HCT116 (cell line): ENCODE measurements at regions not wholly inside any gene's neighbourhood (a gene's known extent, or its start where the extent isn't known, plus 50 kb on each side); places are given as distances from the start of the nearest gene placed in this dataset.
A peak's percentile ranks its signal among the peaks of the same experiment; 100 is the strongest.

ENCODE experiments used
- ATAC-seq: fragments of 200-7000 bp; cut with Tn5 transposase; 2 replicates; pipeline ENCODE4 v1.9.1; 2020; ENCODE audit warnings: mild to moderate bottlenecking, moderate library complexity
- BruUV-seq: library from RNA; stranded (reverse); fragments of 400-500 nt; replicated peaks from 2 replicates; lab custom pipeline; 2021; lab: Mats Ljungman, UMichigan
- CTCF ChIA-PET: fragments of 300-600 bp; sonication (Branson Sonifier 250); formaldehyde crosslinking; loops from one replicate; lab custom pipeline; 2021; ENCODE audit warnings: antibody characterized with exemption; lab: Charles Lee
- POLR2A ChIA-PET: fragments of 300-600, 350-600 bp; sonication (Branson Sonifier 250); formaldehyde crosslinking; loops from one replicate; lab custom pipeline; 2021; ENCODE audit warnings: antibody characterized with exemption; lab: Charles Lee
- RAD21 ChIA-PET, 2 experiments: fragments of 300-600 bp; sonication (Branson Sonifier 250); formaldehyde crosslinking; loops; one replicate each; lab custom pipeline; 2023; ENCODE audit warnings: low total read pairs in 2 of 2; ENCODE audit not compliant: uncharacterized antibody in 2 of 2, unreplicated experiment in 2 of 2, low non-redundant PET in 1 of 2; lab: Charles Lee
- DNase-seq: peaks from one replicate; pipeline ENCODE4 v3.0.0-alpha.2; 2010; ENCODE audit warnings: low read depth, low spot score
- H2AFZ ChIP-seq: fragments of 200-600 bp; shearing (Covaris generic), sonication (generic); 2 replicates; pipeline ENCODE4 v1.6.1; 2017; ENCODE audit warnings: low read depth, mixed run types, mixed read lengths, antibody characterized with exemption, low read length; ENCODE audit not compliant: poor library complexity, severe bottlenecking
- H3K27ac ChIP-seq: 2 replicates; pipeline ENCODE4 v1.5.1; 2012; ENCODE audit warnings: low read depth, low read length
- H3K27me3 ChIP-seq: fragments of 200-600 bp; sonication (generic); 2 replicates; pipeline ENCODE4 v1.6.1; 2016; ENCODE audit warnings: mixed run types, low read length, mixed read lengths; ENCODE audit not compliant: insufficient read depth
- H3K36me3 ChIP-seq, 2 experiments: fragments of 200-500 bp in 1 of 2; fragments of 200-600 bp in 1 of 2; sonication (Bioruptor generic) in 1 of 2; sonication (generic) in 1 of 2; 2 replicates each; pipeline versions ENCODE4 v1.5.1 to v1.6.1; 2014 to 2016; ENCODE audit warnings: low read length in 2 of 2, inconsistent platforms in 1 of 2, mixed read lengths in 1 of 2, mixed run types in 1 of 2; ENCODE audit not compliant: insufficient read depth in 2 of 2, control insufficient read depth in 1 of 2
- H3K4me1 ChIP-seq, 2 experiments: fragments of 200-600 bp in 1 of 2; sonication (generic) in 1 of 2; 2 replicates each; pipeline versions ENCODE4 v1.5.1 to v1.6.1; 2012 to 2017; ENCODE audit warnings: low read length in 2 of 2, inconsistent platforms in 1 of 2, mild to moderate bottlenecking in 1 of 2, mixed read lengths in 1 of 2, mixed run types in 1 of 2, moderate library complexity in 1 of 2; ENCODE audit not compliant: insufficient read depth in 2 of 2, control insufficient read depth in 1 of 2
- H3K4me2 ChIP-seq: fragments of 200-600 bp; sonication (generic); 2 replicates; pipeline ENCODE4 v1.6.1; 2017; ENCODE audit warnings: mixed run types, low read length, mixed read lengths
- H3K4me3 ChIP-seq, 2 experiments: fragments of 200-600 bp in 1 of 2; sonication (generic) in 1 of 2; replicated peaks in 1 of 2; 2 replicates each; pipeline ENCODE4 v1.5.1; 2011 to 2016; ENCODE audit warnings: low read length in 2 of 2, control low read depth in 1 of 2, low read depth in 1 of 2, mild to moderate bottlenecking in 1 of 2, mixed read lengths in 1 of 2, mixed run types in 1 of 2
- H3K79me2 ChIP-seq: fragments of 200-600 bp; sonication (generic); 2 replicates; pipeline ENCODE4 v1.6.1; 2017; ENCODE audit warnings: mild to moderate bottlenecking, mixed run types, low read length, moderate library complexity, mixed read lengths; ENCODE audit not compliant: insufficient read depth
- H3K9ac ChIP-seq: fragments of 200-600 bp; sonication (generic); 2 replicates; pipeline ENCODE4 v1.6.1; 2016; ENCODE audit warnings: low read length, mixed read lengths
- H3K9me2 ChIP-seq: fragments of 200-600 bp; sonication (generic), shearing (Covaris generic); 2 replicates; pipeline ENCODE4 v1.6.1; 2017; ENCODE audit warnings: mixed run types, mild to moderate bottlenecking, moderate library complexity; ENCODE audit not compliant: insufficient read depth
- H3K9me3 ChIP-seq, 2 experiments: fragments of 200-500 bp in 1 of 2; fragments of 200-600 bp in 1 of 2; sonication (Bioruptor generic) in 1 of 2; sonication (generic) in 1 of 2; 2 replicates each; pipeline ENCODE4 v1.6.1; 2014 to 2017; ENCODE audit warnings: low read length in 2 of 2, mixed read lengths in 2 of 2, inconsistent platforms in 1 of 2, low read depth in 1 of 2, mild to moderate bottlenecking in 1 of 2, mixed run types in 1 of 2, moderate library complexity in 1 of 2; ENCODE audit not compliant: control insufficient read depth in 1 of 2, insufficient read depth in 1 of 2
- H4K20me1 ChIP-seq: fragments of 200-600 bp; sonication (generic), shearing (Covaris generic); 2 replicates; pipeline ENCODE4 v1.6.1; 2017; ENCODE audit warnings: mixed run types, mild to moderate bottlenecking, moderate library complexity; ENCODE audit not compliant: insufficient read depth
- CBX3 ChIP-seq: IDR thresholded peaks from 2 replicates; pipeline ENCODE4 v1.6.1; 2012; ENCODE audit warnings: low read depth
- CEBPB ChIP-seq: IDR thresholded peaks from 2 replicates; pipeline ENCODE4 v1.6.1; 2012; ENCODE audit warnings: low read depth
- EZH2 ChIP-seq: fragments of 200-600 bp; sonication (generic); IDR thresholded peaks from 2 replicates; pipeline ENCODE4 v1.6.1; 2017; ENCODE audit warnings: antibody characterized with exemption, mixed run types
- EZH2phosphoT487 ChIP-seq: fragments of 200-600 bp; IDR thresholded peaks from 2 replicates; pipeline ENCODE4 v1.6.1; 2018; ENCODE audit warnings: antibody characterized with exemption, borderline replicate concordance
- FOSL1 ChIP-seq: IDR thresholded peaks from 2 replicates; pipeline ENCODE4 v1.6.1; 2012; ENCODE audit warnings: low read depth
- JUND ChIP-seq: IDR thresholded peaks from 2 replicates; pipeline ENCODE4 v1.6.1; 2012
- SIN3A ChIP-seq: IDR thresholded peaks from 2 replicates; pipeline ENCODE4 v1.6.1; 2012; ENCODE audit warnings: low read depth
- SP1 ChIP-seq: IDR thresholded peaks from 2 replicates; pipeline ENCODE4 v1.6.1; 2012; ENCODE audit warnings: low read depth
- SRF ChIP-seq: IDR thresholded peaks from 2 replicates; pipeline ENCODE4 v1.6.1; 2012; ENCODE audit warnings: low read depth
- TCF7L2 ChIP-seq: IDR thresholded peaks from 2 replicates; pipeline ENCODE4 v1.7.0; 2011; ENCODE audit warnings: borderline replicate concordance, inconsistent platforms; ENCODE audit not compliant: insufficient read depth, insufficient read length; ENCODE audit errors: extremely low read depth
- YY1 ChIP-seq: IDR thresholded peaks from 2 replicates; pipeline ENCODE4 v1.6.1; 2011; ENCODE audit warnings: low read length, low read depth, moderate library complexity, mild to moderate bottlenecking; ENCODE audit not compliant: insufficient replicate concordance; ENCODE audit errors: extremely low read depth
- ZNF274 ChIP-seq: fragments of 200-500 bp; sonication (Bioruptor generic); IDR thresholded peaks from 2 replicates; pipeline ENCODE4 v1.6.1; 2014; ENCODE audit warnings: mild to moderate bottlenecking, low read depth, low read length, inconsistent platforms
- intact Hi-C: fragments of 100-400 bp; cut with micrococcal nuclease; formaldehyde crosslinking; loops from 2 replicates; pipeline ENCODE4 v1.10.0; 2022
- TF ChIP-seq, protein P1 (sequence below): IDR thresholded peaks from 2 replicates; pipeline ENCODE4 v1.6.1; 2012
- TF ChIP-seq, protein P2 (sequence below), 3 experiments: fragments of 200-600 bp in 1 of 3; sonication (generic) in 1 of 3; IDR thresholded peaks in 2 of 3; conservative IDR thresholded peaks in 1 of 3; 2 replicates each; pipeline ENCODE4 v1.5.1; 2012 to 2017; ENCODE audit warnings: low read depth in 2 of 3, low read length in 2 of 3, antibody characterized with exemption in 1 of 3, borderline replicate concordance in 1 of 3, control low read depth in 1 of 3, mild to moderate bottlenecking in 1 of 3, mixed read lengths in 1 of 3, mixed run types in 1 of 3, moderate library complexity in 1 of 3; ENCODE audit not compliant: insufficient read depth in 1 of 3
- TF ChIP-seq, protein P3 (sequence below): IDR thresholded peaks from 2 replicates; pipeline ENCODE4 v1.6.1; 2012; ENCODE audit warnings: low read depth
- TF ChIP-seq, protein P4 (sequence below): IDR thresholded peaks from 2 replicates; pipeline ENCODE4 v1.6.1; 2012

DNA sequence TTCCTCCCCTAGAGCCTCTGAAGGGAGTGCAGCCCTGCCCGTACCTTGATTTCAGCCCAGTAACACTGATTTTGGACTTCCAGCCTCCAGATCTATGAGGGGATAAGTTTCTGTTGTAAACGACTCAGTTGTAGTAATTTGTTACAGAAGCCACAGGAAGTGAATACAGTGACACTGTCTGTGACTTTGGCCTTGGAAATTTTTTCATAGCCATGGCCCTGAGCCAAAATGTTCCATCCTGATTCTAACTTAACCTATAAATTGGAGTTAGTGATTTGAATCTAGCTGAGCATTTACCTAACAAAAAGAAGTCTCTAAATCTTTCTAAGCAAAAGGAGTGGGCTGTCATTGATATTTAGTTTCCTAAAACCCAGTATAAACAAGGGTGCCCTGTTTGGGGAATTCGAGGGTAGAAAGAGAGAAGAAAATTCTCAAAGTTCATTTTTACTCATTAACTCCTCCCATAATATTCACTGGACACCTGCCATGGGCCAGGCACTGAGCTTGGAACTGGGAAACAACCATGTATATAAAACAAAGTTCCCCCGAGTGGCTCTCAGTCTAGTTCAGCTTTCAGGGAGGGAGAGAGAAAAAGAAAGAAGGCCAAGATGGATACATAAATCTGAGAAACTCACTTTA, 162.3 kb downstream of the SKIDA1 start:
- H3K4me2 ChIP-seq, result peak overlapping the region; percentile 72
- H3K27me3 ChIP-seq, result no peaks in the 10 kb centered on the region
- H3K9ac ChIP-seq, result peak overlapping the region; percentile 58
- TF ChIP-seq SP1, result no peak
- TF ChIP-seq EZH2phosphoT487, result no peak
- TF ChIP-seq FOSL1, result no peak
- TF ChIP-seq, protein P1, sequence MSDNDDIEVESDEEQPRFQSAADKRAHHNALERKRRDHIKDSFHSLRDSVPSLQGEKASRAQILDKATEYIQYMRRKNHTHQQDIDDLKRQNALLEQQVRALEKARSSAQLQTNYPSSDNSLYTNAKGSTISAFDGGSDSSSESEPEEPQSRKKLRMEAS, result no peak
- TF ChIP-seq, protein P2, sequence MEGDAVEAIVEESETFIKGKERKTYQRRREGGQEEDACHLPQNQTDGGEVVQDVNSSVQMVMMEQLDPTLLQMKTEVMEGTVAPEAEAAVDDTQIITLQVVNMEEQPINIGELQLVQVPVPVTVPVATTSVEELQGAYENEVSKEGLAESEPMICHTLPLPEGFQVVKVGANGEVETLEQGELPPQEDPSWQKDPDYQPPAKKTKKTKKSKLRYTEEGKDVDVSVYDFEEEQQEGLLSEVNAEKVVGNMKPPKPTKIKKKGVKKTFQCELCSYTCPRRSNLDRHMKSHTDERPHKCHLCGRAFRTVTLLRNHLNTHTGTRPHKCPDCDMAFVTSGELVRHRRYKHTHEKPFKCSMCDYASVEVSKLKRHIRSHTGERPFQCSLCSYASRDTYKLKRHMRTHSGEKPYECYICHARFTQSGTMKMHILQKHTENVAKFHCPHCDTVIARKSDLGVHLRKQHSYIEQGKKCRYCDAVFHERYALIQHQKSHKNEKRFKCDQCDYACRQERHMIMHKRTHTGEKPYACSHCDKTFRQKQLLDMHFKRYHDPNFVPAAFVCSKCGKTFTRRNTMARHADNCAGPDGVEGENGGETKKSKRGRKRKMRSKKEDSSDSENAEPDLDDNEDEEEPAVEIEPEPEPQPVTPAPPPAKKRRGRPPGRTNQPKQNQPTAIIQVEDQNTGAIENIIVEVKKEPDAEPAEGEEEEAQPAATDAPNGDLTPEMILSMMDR (IDR thresholded peaks at IDR 0.05 in 2 of 3, conservative IDR thresholded peaks at IDR 0.05 in 1 of 3; ENCODE audit: borderline replicate concordance in 1 of 3, insufficient read depth in 1 of 3, low read depth in 2 of 3, low read length in 2 of 3), result no peak
- TF ChIP-seq JUND, result no peak
- TF ChIP-seq SRF, result no peak
- no peak for TF ChIP-seq EZH2
- no peak; the same call in 1 of the 2 replicates for TF ChIP-seq CEBPB
- no peak for TF ChIP-seq CBX3
- TF ChIP-seq, protein P3, sequence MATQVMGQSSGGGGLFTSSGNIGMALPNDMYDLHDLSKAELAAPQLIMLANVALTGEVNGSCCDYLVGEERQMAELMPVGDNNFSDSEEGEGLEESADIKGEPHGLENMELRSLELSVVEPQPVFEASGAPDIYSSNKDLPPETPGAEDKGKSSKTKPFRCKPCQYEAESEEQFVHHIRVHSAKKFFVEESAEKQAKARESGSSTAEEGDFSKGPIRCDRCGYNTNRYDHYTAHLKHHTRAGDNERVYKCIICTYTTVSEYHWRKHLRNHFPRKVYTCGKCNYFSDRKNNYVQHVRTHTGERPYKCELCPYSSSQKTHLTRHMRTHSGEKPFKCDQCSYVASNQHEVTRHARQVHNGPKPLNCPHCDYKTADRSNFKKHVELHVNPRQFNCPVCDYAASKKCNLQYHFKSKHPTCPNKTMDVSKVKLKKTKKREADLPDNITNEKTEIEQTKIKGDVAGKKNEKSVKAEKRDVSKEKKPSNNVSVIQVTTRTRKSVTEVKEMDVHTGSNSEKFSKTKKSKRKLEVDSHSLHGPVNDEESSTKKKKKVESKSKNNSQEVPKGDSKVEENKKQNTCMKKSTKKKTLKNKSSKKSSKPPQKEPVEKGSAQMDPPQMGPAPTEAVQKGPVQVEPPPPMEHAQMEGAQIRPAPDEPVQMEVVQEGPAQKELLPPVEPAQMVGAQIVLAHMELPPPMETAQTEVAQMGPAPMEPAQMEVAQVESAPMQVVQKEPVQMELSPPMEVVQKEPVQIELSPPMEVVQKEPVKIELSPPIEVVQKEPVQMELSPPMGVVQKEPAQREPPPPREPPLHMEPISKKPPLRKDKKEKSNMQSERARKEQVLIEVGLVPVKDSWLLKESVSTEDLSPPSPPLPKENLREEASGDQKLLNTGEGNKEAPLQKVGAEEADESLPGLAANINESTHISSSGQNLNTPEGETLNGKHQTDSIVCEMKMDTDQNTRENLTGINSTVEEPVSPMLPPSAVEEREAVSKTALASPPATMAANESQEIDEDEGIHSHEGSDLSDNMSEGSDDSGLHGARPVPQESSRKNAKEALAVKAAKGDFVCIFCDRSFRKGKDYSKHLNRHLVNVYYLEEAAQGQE, result no peak
- TF ChIP-seq TCF7L2, result no peak
- no peak for TF ChIP-seq SIN3A
- TF ChIP-seq, protein P4, sequence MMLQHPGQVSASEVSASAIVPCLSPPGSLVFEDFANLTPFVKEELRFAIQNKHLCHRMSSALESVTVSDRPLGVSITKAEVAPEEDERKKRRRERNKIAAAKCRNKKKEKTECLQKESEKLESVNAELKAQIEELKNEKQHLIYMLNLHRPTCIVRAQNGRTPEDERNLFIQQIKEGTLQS, result no peak
- TF ChIP-seq ZNF274, result no peak
- no peak for TF ChIP-seq YY1
- TF ChIP-seq, all 23 proteins: peak for 0
- ChIA-PET CTCF (no interaction called here), RAD21 (interaction anchor here in 1 of 2 experiments (0.6 kb wide), 1 partner anchor 93 kb away, joined by 3 read pairs; no protein-coding TSS in a partner anchor), POLR2A (no interaction called here)
- ATAC-seq, result no peak
- no peaks in the 10 kb centered on the region for H3K36me3 ChIP-seq
- intact Hi-C loops, result no loop called here
- DNase-seq, result no peak
- H3K79me2 ChIP-seq, result no peaks in the 10 kb centered on the region
- H3K4me1 ChIP-seq, result peaks cover 51 to 66% of the 10 kb centered on the region in 2 experiments
- peak overlapping the region; percentile 91 for H3K27ac ChIP-seq
- H3K9me2 ChIP-seq, result no peaks in the 10 kb centered on the region
- H2AFZ ChIP-seq, result peak overlapping the region; percentile 67
- H3K9me3 ChIP-seq, result no peaks in the 10 kb centered on the region
- peak overlapping the region in 1 of 2 experiments; percentile 16; a peak in 1 of 4 replicates for H3K4me3 ChIP-seq
- no peaks in the 10 kb centered on the region for H4K20me1 ChIP-seq
- BruUV-seq, result no TSS peak
